A549 (cell line): ENCODE measurements at regions not wholly inside any gene's neighbourhood (a gene's known extent, or its start where the extent isn't known, plus 50 kb on each side); places are given as distances from the start of the nearest gene placed in this dataset.
A peak's percentile ranks its signal among the peaks of the same experiment; 100 is the strongest.

Experiments used
- ATAC-seq, 2 experiments: fragments of 200-7000 bp in 1 of 2; fragments of >200 bp in 1 of 2; cut with Nextera tagmentation in 1 of 2; cut with Tn5 transposase in 1 of 2; 3 replicates each; pipeline versions ENCODE4 v1.8.0 to v1.9.1; 2018 to 2020; ENCODE audit warnings: mild to moderate bottlenecking in 1 of 2, moderate library complexity in 1 of 2
- CTCF ChIA-PET: fragments of 300-600 bp; sonication (Branson Sonifier 250); formaldehyde crosslinking; extraction: SDS; loops from one replicate; lab custom pipeline; 2021; ENCODE audit warnings: antibody characterized with exemption, inconsistent platforms; lab: Yijun Ruan, JAX
- POLR2A ChIA-PET: fragments of 350-600 bp; formaldehyde crosslinking; extraction: SDS; loops from one replicate; lab custom pipeline; 2021; ENCODE audit warnings: antibody characterized with exemption, inconsistent platforms; lab: Yijun Ruan, JAX
- DNase-seq, 2 experiments: peaks; one replicate each; pipeline versions ENCODE4 v3.0.0 to v3.0.0-alpha.2; 2011 to 2016; ENCODE audit warnings: low read depth in 1 of 2, low spot score in 1 of 2
- FAIRE-seq: peaks from 2 replicates; lab custom pipeline; 2011; peaks lifted over from hg19 to GRCh38; lab: Jason Lieb, UNC
- H3K27ac ChIP-seq, 2 experiments: fragments of >200 bp; sonication (Bioruptor Twin); formaldehyde crosslinking; 3 replicates each; pipeline ENCODE4 v1.5.1; 2016 to 2017
- H3K4me1 ChIP-seq: fragments of >200 bp; sonication (Bioruptor Twin); formaldehyde crosslinking; 3 replicates; pipeline ENCODE4 v1.6.1; 2016
- H3K4me2 ChIP-seq: fragments of >200 bp; sonication (Bioruptor Twin); formaldehyde crosslinking; 3 replicates; pipeline ENCODE4 v1.6.1; 2016
- H3K4me3 ChIP-seq: fragments of >200 bp; sonication (Bioruptor Twin); formaldehyde crosslinking; 3 replicates; pipeline ENCODE4 v1.5.1; 2016
- H3K9me3 ChIP-seq: fragments of >200 bp; sonication (Bioruptor Twin); formaldehyde crosslinking; 3 replicates; pipeline ENCODE4 v1.6.1; 2016
- CBX2 ChIP-seq: fragments of 200-600 bp; sonication (generic); IDR thresholded peaks from 2 replicates; pipeline ENCODE4 v1.6.1; 2016; ENCODE audit warnings: low read depth, mild to moderate bottlenecking, borderline replicate concordance
- CBX8 ChIP-seq: fragments of 200-600 bp; sonication (generic); IDR thresholded peaks from 2 replicates; pipeline ENCODE4 v1.6.1; 2016
- CHD4 ChIP-seq: fragments of 200-600 bp; sonication (generic); IDR thresholded peaks from 2 replicates; pipeline ENCODE4 v1.6.1; 2016; ENCODE audit warnings: antibody characterized with exemption, mild to moderate bottlenecking, borderline replicate concordance
- EHF ChIP-seq: fragments of 250-450 bp; sonication (Bioruptor Pico); IDR thresholded peaks from 2 replicates; pipeline ENCODE4 v1.5.0; 2020; ENCODE audit warnings: mild to moderate bottlenecking
- FOSB ChIP-seq: fragments of 250-450 bp; sonication (Bioruptor Pico); IDR thresholded peaks from 2 replicates; pipeline ENCODE4 v1.5.0; 2020; ENCODE audit warnings: mild to moderate bottlenecking, moderate library complexity
- FOSL2 ChIP-seq, 2 experiments: fragments of 450-650 bp in 1 of 2; fragments of >200 bp in 1 of 2; sonication (Bioruptor Twin) in 1 of 2; formaldehyde crosslinking; IDR thresholded peaks; 2 replicates each; pipeline versions ENCODE4 v1.5.0 to v1.6.1; 2016 to 2020; ENCODE audit warnings: mild to moderate bottlenecking in 1 of 2, moderate library complexity in 1 of 2
- FOXS1 ChIP-seq: fragments of 250-450 bp; sonication (Bioruptor Pico); IDR thresholded peaks from 2 replicates; pipeline ENCODE4 v1.5.0; 2020; ENCODE audit warnings: mild to moderate bottlenecking, moderate library complexity
- GATA3 ChIP-seq: IDR thresholded peaks from 2 replicates; pipeline ENCODE4 v1.6.1; 2012; ENCODE audit warnings: borderline replicate concordance
- HOXB5 ChIP-seq: fragments of 250-450 bp; sonication (Bioruptor Pico); IDR thresholded peaks from 2 replicates; pipeline ENCODE4 v1.5.0; 2020; ENCODE audit warnings: mild to moderate bottlenecking, moderate library complexity
- JUN ChIP-seq, 2 experiments: fragments of >200 bp; sonication (Bioruptor Twin); formaldehyde crosslinking; IDR thresholded peaks; 2 replicates in 1 of 2; 3 replicates in 1 of 2; pipeline ENCODE4 v1.6.1; 2016 to 2017
- KDM5A ChIP-seq: fragments of 200-600 bp; sonication (generic); IDR thresholded peaks from 2 replicates; pipeline ENCODE4 v1.6.1; 2016; ENCODE audit warnings: antibody characterized with exemption, mild to moderate bottlenecking
- MAFK ChIP-seq: fragments of 450-650 bp; IDR thresholded peaks from 2 replicates; pipeline ENCODE4 v1.6.1; 2014; ENCODE audit not compliant: partially characterized antibody
- MYC ChIP-seq: IDR thresholded peaks from 2 replicates; pipeline ENCODE4 v1.6.1; 2012; ENCODE audit warnings: mild to moderate bottlenecking, inconsistent platforms, low read length, improper control_type of control experiment, borderline replicate concordance
- NR3C1 ChIP-seq: fragments of >200 bp; sonication (Bioruptor Twin); formaldehyde crosslinking; IDR thresholded peaks from 3 replicates; pipeline ENCODE4 v1.6.1; 2017
- PHF8 ChIP-seq: fragments of 200-600 bp; sonication (generic); IDR thresholded peaks from 2 replicates; pipeline ENCODE4 v1.6.1; 2016; ENCODE audit warnings: low read depth, mild to moderate bottlenecking, antibody characterized with exemption, moderate library complexity, borderline replicate concordance
- POLR2AphosphoS2 ChIP-seq: conservative IDR thresholded peaks from 2 replicates; pipeline ENCODE4 v1.6.1; 2012; ENCODE audit warnings: low read length, improper control_type of control experiment, inconsistent platforms
- RCOR1 ChIP-seq: fragments of 150-350 bp; IDR thresholded peaks from 2 replicates; pipeline ENCODE4 v1.6.1; 2014; ENCODE audit warnings: antibody characterized with exemption, low read length, low read depth
- SREBF2 ChIP-seq: fragments of 450-650 bp; IDR thresholded peaks from 2 replicates; pipeline ENCODE4 v1.6.1; 2014; ENCODE audit warnings: mild to moderate bottlenecking, moderate library complexity
- TFCP2L1 ChIP-seq: fragments of 250-450 bp; sonication (Bioruptor Pico); IDR thresholded peaks from 2 replicates; pipeline ENCODE4 v1.5.0; 2021; ENCODE audit warnings: mild to moderate bottlenecking
- ZNF302 ChIP-seq: fragments of 250-450 bp; sonication (Bioruptor Pico); IDR thresholded peaks from 2 replicates; pipeline ENCODE4 v1.9.0; 2021; ENCODE audit warnings: inconsistent platforms, mild to moderate bottlenecking, moderate library complexity
- WGBS: methylation state at CpG from one replicate; pipeline ENCODE4 v1.1.6; 2017; ENCODE audit errors: missing lambda C conversion rate; 5-methylcytosine and 5-hydroxymethylcytosine counted together
- TF ChIP-seq, protein P1 (sequence below): fragments of >200 bp; sonication (Bioruptor Twin); formaldehyde crosslinking; IDR thresholded peaks from 3 replicates; pipeline ENCODE4 v1.5.1; 2016
- TF ChIP-seq, protein P2 (sequence below): fragments of 150-350 bp; IDR thresholded peaks from 2 replicates; pipeline ENCODE4 v1.6.1; 2014; ENCODE audit warnings: low read depth, mild to moderate bottlenecking, low read length
- TF ChIP-seq, protein P3 (sequence below): fragments of 450-650 bp; IDR thresholded peaks from 2 replicates; pipeline ENCODE4 v1.6.1; 2014; ENCODE audit warnings: antibody characterized with exemption
- TF ChIP-seq, protein P4 (sequence below): IDR thresholded peaks from 2 replicates; pipeline ENCODE4 v1.6.1; 2012
- TF ChIP-seq, protein P5 (sequence below): IDR thresholded peaks from 2 replicates; pipeline ENCODE4 v1.6.1; 2012
- TF ChIP-seq, protein P6 (sequence below): IDR thresholded peaks from 2 replicates; pipeline ENCODE4 v1.6.1; 2012; ENCODE audit warnings: low read depth, borderline replicate concordance

DNA sequence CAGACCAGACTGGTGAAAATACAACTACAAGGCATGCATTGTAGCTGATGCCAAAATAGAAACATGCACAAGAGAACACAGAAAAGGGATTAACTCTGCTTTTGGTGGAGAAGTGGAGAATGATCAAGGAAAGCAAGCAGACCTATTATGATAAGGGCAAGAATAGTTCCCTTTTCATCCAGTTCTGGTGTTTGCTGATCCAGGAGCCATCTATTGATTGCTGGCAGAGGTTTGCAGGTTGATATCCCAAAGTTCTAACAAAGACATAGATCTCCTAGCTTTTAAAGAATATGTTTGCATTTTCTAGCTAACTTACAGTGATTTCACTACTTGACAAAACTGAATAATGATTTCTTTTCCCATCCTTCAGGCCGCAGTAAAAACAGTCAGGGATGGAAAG lies 166.2 kb upstream of the CDKN3 start:
- POLR2A ChIA-PET = no interaction called here
- CTCF ChIA-PET = interaction anchor here (0.5 to 1.3 kb wide), 2 partner anchors 10 to 117 kb away, joined by 3 to 5 read pairs; no protein-coding TSS in a partner anchor
- Histone ChIP-seq H3K4me2 (no peak overlapping the region), H3K4me3 (no peak overlapping the region), H3K27ac (no peak overlapping the region), H3K9me3 (no peaks in the 10 kb centered on the region), H3K4me1 (no peaks in the 10 kb centered on the region)
- ATAC-seq = no peak
- 84% methylated on average over 1 of the region's 1 CpG for WGBS
- no peak for TF ChIP-seq HOXB5 (CRISPR knock-in tag)
- TF ChIP-seq NR3C1 = no peak
- TF ChIP-seq, protein P1, sequence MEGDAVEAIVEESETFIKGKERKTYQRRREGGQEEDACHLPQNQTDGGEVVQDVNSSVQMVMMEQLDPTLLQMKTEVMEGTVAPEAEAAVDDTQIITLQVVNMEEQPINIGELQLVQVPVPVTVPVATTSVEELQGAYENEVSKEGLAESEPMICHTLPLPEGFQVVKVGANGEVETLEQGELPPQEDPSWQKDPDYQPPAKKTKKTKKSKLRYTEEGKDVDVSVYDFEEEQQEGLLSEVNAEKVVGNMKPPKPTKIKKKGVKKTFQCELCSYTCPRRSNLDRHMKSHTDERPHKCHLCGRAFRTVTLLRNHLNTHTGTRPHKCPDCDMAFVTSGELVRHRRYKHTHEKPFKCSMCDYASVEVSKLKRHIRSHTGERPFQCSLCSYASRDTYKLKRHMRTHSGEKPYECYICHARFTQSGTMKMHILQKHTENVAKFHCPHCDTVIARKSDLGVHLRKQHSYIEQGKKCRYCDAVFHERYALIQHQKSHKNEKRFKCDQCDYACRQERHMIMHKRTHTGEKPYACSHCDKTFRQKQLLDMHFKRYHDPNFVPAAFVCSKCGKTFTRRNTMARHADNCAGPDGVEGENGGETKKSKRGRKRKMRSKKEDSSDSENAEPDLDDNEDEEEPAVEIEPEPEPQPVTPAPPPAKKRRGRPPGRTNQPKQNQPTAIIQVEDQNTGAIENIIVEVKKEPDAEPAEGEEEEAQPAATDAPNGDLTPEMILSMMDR = no peak
- TF ChIP-seq FOXS1 (CRISPR knock-in tag) = no peak
- TF ChIP-seq, protein P2, sequence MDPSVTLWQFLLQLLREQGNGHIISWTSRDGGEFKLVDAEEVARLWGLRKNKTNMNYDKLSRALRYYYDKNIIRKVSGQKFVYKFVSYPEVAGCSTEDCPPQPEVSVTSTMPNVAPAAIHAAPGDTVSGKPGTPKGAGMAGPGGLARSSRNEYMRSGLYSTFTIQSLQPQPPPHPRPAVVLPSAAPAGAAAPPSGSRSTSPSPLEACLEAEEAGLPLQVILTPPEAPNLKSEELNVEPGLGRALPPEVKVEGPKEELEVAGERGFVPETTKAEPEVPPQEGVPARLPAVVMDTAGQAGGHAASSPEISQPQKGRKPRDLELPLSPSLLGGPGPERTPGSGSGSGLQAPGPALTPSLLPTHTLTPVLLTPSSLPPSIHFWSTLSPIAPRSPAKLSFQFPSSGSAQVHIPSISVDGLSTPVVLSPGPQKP = no peak
- TF ChIP-seq FOSB (CRISPR knock-in tag) = no peak
- no peak for TF ChIP-seq POLR2AphosphoS2
- TF ChIP-seq KDM5A = no peak
- no peak for TF ChIP-seq CHD4
- no peak for FAIRE-seq
- DNase-seq = no peak

DNA sequence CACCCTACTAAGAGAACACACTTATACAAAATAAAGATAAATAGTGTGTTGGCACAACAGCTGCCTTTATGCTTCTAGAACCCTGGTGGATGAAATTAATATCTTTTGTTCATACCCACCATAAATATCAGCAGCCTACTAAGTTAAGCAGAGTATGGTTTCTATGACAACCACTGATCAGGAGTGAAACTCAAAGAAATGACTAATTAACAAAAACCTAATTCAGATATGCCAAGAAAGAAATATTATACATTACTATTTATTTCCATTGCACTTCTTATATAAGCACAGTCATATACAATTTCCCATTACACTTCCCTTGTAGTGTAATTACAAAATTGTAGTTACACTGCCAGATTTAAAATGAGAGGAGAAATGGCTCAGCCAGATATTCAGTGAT lies 164.1 kb upstream of the CDKN3 start:
- no peak for TF ChIP-seq EHF (CRISPR knock-in tag)
- TF ChIP-seq, all 56 proteins: peak for 0
- Histone ChIP-seq H3K4me1 (no peaks in the 10 kb centered on the region), H3K27ac (no peak overlapping the region), H3K4me2 (no peak overlapping the region), H3K4me3 (no peak overlapping the region), H3K9me3 (no peaks in the 10 kb centered on the region)
- no peak for ATAC-seq
- ChIA-PET POLR2A (no interaction called here), CTCF (no interaction called here)
- DNase-seq = no peak
- peak; percentile 13 for FAIRE-seq

DNA sequence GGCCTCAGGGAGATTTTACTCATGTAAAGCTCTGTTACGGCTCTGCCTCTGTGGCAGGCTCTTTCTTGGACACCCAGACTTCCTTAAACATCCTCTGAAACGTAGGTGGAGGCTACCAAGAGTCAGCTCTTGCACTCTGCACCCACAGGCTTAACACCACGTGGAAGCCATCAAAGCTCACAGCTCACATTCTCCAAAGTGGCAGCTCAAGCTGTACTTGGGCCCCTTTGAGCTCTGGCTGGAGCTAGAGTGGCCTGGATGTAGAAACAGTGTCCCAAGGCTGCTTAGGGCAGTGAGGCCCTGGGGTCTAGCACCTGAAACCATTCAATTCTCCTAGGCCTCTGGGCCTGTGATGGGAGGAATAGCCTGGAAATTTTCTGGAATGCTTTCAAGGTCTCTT lies 155.3 kb upstream of the CDKN3 start:
- CTCF ChIA-PET = interaction anchor here (1.2 to 1.7 kb wide), 3 partner anchors 11 to 67 kb away, joined by 3 to 5 read pairs (median 3); no protein-coding TSS in a partner anchor
- no peak overlapping the region for H3K27ac ChIP-seq
- ATAC-seq (no peak), FAIRE-seq (no peak), DNase-seq (no peak)
- no peak overlapping the region for H3K4me3 ChIP-seq
- no peaks in the 10 kb centered on the region for H3K9me3 ChIP-seq
- POLR2A ChIA-PET = no interaction called here
- TF ChIP-seq, protein P2 = no peak
- TF ChIP-seq, protein P3, sequence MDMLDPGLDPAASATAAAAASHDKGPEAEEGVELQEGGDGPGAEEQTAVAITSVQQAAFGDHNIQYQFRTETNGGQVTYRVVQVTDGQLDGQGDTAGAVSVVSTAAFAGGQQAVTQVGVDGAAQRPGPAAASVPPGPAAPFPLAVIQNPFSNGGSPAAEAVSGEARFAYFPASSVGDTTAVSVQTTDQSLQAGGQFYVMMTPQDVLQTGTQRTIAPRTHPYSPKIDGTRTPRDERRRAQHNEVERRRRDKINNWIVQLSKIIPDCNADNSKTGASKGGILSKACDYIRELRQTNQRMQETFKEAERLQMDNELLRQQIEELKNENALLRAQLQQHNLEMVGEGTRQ = no peak
- TF ChIP-seq PHF8 = no peak
- no peak for TF ChIP-seq JUN (IDR thresholded peaks at IDR 0.05)
- TF ChIP-seq GATA3 = no peak
- no peak for TF ChIP-seq FOSL2 (IDR thresholded peaks at IDR 0.05)
- no peak for TF ChIP-seq FOSL2 (CRISPR knock-in tag; IDR thresholded peaks at IDR 0.05)
- no peak for TF ChIP-seq KDM5A
- no peak for TF ChIP-seq MAFK
- TF ChIP-seq SREBF2 = no peak
- TF ChIP-seq CBX2 = no peak
- no peak for TF ChIP-seq TFCP2L1
- no peak for TF ChIP-seq RCOR1
- no peak for TF ChIP-seq ZNF302 (CRISPR knock-in tag)
- TF ChIP-seq, protein P4, sequence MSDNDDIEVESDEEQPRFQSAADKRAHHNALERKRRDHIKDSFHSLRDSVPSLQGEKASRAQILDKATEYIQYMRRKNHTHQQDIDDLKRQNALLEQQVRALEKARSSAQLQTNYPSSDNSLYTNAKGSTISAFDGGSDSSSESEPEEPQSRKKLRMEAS = no peak
- no peak for TF ChIP-seq MYC
- TF ChIP-seq, protein P5, sequence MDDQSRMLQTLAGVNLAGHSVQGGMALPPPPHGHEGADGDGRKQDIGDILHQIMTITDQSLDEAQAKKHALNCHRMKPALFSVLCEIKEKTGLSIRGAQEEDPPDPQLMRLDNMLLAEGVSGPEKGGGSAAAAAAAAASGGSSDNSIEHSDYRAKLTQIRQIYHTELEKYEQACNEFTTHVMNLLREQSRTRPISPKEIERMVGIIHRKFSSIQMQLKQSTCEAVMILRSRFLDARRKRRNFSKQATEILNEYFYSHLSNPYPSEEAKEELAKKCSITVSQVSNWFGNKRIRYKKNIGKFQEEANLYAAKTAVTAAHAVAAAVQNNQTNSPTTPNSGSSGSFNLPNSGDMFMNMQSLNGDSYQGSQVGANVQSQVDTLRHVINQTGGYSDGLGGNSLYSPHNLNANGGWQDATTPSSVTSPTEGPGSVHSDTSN = no peak
- TF ChIP-seq, protein P6, sequence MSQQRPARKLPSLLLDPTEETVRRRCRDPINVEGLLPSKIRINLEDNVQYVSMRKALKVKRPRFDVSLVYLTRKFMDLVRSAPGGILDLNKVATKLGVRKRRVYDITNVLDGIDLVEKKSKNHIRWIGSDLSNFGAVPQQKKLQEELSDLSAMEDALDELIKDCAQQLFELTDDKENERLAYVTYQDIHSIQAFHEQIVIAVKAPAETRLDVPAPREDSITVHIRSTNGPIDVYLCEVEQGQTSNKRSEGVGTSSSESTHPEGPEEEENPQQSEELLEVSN = no peak
- TF ChIP-seq CBX8 = no peak
- no peaks in the 10 kb centered on the region for H3K4me1 ChIP-seq
- no peak overlapping the region for H3K4me2 ChIP-seq
- 23% methylated on average over 2 of the region's 3 CpGs for WGBS
